KMS-11 (cell line): ENCODE measurements at regions not wholly inside any gene's neighbourhood (a gene's known extent, or its start where the extent isn't known, plus 50 kb on each side); places are given as distances from the start of the nearest gene placed in this dataset.

Source experiments
- H2AFZ ChIP-seq: fragments of 200-600 bp; sonication (generic); 2 replicates; pipeline ENCODE4 v1.6.1; 2016; ENCODE audit warnings: antibody characterized with exemption, mixed run types, low read depth
- H3K27ac ChIP-seq: fragments of 200-600 bp; sonication (generic); 2 replicates; pipeline ENCODE4 v1.6.1; 2016; ENCODE audit warnings: mild to moderate bottlenecking, mixed run types
- H3K27me3 ChIP-seq: fragments of 200-600 bp; sonication (generic); 2 replicates; pipeline ENCODE4 v1.6.1; 2017; ENCODE audit warnings: mild to moderate bottlenecking, low read depth, mixed run types, moderate library complexity; ENCODE audit not compliant: insufficient read depth
- H3K36me3 ChIP-seq: fragments of 200-600 bp; sonication (generic); 2 replicates; pipeline ENCODE4 v1.6.1; 2017; ENCODE audit warnings: mild to moderate bottlenecking, mixed run types; ENCODE audit not compliant: insufficient read depth
- H3K4me1 ChIP-seq: fragments of 200-600 bp; sonication (generic); 2 replicates; pipeline ENCODE4 v1.6.1; 2016; ENCODE audit warnings: mild to moderate bottlenecking, low read depth, mixed run types; ENCODE audit not compliant: poor library complexity, severe bottlenecking
- H3K4me2 ChIP-seq: fragments of 200-600 bp; sonication (generic); 2 replicates; pipeline ENCODE4 v1.7.0; 2016; ENCODE audit warnings: mild to moderate bottlenecking, mixed run types
- H3K4me3 ChIP-seq: fragments of 200-600 bp; sonication (generic); IDR thresholded peaks from 2 replicates; pipeline ENCODE4 v1.6.1; 2017; ENCODE audit warnings: low read depth, low read length, mixed read lengths; ENCODE audit not compliant: insufficient read depth
- H3K79me2 ChIP-seq: fragments of 200-600 bp; sonication (generic); 2 replicates; pipeline ENCODE4 v1.6.1; 2016; ENCODE audit warnings: low read depth, mixed run types; ENCODE audit not compliant: insufficient read depth
- H3K9ac ChIP-seq: fragments of 200-600 bp; sonication (generic); 2 replicates; pipeline ENCODE4 v1.6.1; 2016; ENCODE audit warnings: mild to moderate bottlenecking, mixed run types
- H4K20me1 ChIP-seq: fragments of 200-600 bp; sonication (generic); 2 replicates; pipeline ENCODE4 v1.6.1; 2016; ENCODE audit warnings: mild to moderate bottlenecking, mixed run types; ENCODE audit not compliant: insufficient read depth
- TF ChIP-seq, protein P1 (sequence below): fragments of 200-600 bp; sonication (generic); conservative IDR thresholded peaks from 2 replicates; pipeline ENCODE4 v1.6.1; 2017; ENCODE audit warnings: low read depth, mild to moderate bottlenecking, antibody characterized with exemption, low read length, moderate library complexity, mixed read lengths

DNA sequence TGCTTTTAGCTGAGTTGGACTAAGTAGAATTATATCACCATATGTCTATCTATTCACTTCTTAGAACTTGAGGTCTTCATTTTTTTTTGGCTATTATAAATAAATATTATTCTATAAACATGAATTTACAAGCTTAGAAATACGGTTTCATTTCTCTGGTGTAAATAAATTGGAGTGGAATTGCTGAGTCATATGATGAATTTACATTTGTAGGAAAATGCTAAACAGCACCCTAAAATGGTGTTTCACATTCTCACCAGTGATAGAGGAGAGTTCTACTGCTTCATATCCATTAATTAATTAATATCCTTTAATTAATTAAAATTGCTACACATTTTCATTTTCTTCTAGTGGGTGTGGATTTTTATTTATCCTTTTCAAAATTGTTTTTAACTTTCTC, 318.3 kb downstream of the MDFIC start:
- no peaks in the 10 kb centered on the region for H3K27me3 ChIP-seq
- no peak overlapping the region for H3K4me2 ChIP-seq
- H4K20me1 ChIP-seq: no peaks in the 10 kb centered on the region
- H3K4me3 ChIP-seq: no peak overlapping the region
- no peaks in the 10 kb centered on the region for H3K36me3 ChIP-seq
- H3K79me2 ChIP-seq: no peaks in the 10 kb centered on the region
- no peaks in the 10 kb centered on the region for H3K4me1 ChIP-seq
- no peak overlapping the region for H3K9ac ChIP-seq
- H2AFZ ChIP-seq: no peak overlapping the region
- TF ChIP-seq, protein P1, sequence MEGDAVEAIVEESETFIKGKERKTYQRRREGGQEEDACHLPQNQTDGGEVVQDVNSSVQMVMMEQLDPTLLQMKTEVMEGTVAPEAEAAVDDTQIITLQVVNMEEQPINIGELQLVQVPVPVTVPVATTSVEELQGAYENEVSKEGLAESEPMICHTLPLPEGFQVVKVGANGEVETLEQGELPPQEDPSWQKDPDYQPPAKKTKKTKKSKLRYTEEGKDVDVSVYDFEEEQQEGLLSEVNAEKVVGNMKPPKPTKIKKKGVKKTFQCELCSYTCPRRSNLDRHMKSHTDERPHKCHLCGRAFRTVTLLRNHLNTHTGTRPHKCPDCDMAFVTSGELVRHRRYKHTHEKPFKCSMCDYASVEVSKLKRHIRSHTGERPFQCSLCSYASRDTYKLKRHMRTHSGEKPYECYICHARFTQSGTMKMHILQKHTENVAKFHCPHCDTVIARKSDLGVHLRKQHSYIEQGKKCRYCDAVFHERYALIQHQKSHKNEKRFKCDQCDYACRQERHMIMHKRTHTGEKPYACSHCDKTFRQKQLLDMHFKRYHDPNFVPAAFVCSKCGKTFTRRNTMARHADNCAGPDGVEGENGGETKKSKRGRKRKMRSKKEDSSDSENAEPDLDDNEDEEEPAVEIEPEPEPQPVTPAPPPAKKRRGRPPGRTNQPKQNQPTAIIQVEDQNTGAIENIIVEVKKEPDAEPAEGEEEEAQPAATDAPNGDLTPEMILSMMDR: no peak
- H3K27ac ChIP-seq: no peak overlapping the region

DNA sequence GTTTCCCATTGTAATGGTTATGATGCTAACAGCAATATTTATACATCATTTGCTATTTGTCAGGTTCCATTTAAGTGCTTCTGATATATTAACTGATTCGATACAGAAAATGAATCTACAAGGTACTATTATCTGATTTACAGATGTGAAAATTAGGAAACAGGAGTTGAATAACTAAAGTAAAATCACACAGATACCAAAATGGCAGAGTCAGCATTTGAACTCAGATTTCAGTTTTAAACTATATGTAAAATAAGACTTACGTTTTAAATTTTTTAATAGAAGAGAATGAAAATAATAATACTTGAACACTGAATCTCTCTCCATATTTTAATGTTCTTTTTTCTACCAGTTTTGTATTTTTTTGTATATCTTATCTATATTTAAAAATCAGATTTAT, 313.2 kb downstream of the MDFIC start:
- H3K9ac ChIP-seq: no peak overlapping the region
- no peaks in the 10 kb centered on the region for H3K27me3 ChIP-seq
- TF ChIP-seq, protein P1: no peak
- no peak overlapping the region for H3K27ac ChIP-seq
- H4K20me1 ChIP-seq: no peaks in the 10 kb centered on the region
- peaks cover 17% of the 10 kb centered on the region for H3K4me1 ChIP-seq
- H3K4me2 ChIP-seq: no peak overlapping the region
- no peak overlapping the region for H2AFZ ChIP-seq
- no peaks in the 10 kb centered on the region for H3K36me3 ChIP-seq
- no peaks in the 10 kb centered on the region for H3K79me2 ChIP-seq
- no peak overlapping the region for H3K4me3 ChIP-seq

DNA sequence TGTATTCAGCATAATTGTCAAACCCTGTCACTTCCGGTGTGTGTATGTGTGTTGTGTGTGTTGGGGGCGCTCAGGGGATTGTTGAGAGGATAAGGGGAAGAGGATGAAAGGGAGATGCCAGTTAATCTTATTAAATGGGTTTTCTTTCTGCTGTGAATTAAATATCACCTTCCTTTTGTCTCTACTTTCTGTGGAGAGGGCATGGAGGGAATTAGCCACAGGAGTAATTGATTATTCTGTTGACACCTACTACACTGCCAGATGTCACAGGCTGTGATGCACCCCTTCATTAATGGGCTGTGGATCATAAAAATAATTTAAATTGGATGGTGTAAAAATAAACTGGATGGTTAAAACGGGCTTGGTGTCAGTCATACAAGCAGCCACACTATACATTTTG, 311.9 kb downstream of the MDFIC start:
- Histone ChIP-seq H3K27me3 (no peaks in the 10 kb centered on the region), H3K4me1 (peaks cover 29% of the 10 kb centered on the region), H3K79me2 (no peaks in the 10 kb centered on the region), H3K9ac (no peak overlapping the region), H4K20me1 (no peaks in the 10 kb centered on the region), H3K27ac (no peak overlapping the region), H3K36me3 (no peaks in the 10 kb centered on the region), H2AFZ (no peak overlapping the region), H3K4me2 (no peak overlapping the region), H3K4me3 (no peak overlapping the region)
- TF ChIP-seq, protein P1: no peak

DNA sequence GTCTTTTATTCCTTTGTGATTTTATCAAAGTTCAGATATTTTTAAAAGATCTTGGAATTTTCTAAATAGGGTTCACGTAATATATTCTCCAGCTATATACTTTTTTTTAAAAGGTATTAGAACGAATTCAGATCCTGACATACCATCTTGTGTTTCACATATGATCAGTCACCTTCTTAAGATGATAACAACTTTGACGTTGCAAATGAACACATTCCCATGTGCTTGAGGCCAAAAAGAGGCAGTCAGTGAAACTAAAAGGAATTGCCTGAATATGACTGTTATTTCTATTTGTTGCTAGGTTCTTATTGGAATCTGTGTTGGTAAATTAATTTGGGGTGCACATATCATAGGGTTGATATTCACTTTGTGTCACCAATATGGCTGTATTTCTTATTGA, 310.1 kb downstream of the MDFIC start:
- Histone ChIP-seq H3K4me3 (no peak overlapping the region), H3K27ac (no peak overlapping the region), H3K27me3 (no peaks in the 10 kb centered on the region), H3K9ac (no peak overlapping the region), H3K79me2 (no peaks in the 10 kb centered on the region), H2AFZ (no peak overlapping the region), H4K20me1 (no peaks in the 10 kb centered on the region), H3K4me1 (peaks cover 40% of the 10 kb centered on the region), H3K4me2 (no peak overlapping the region), H3K36me3 (no peaks in the 10 kb centered on the region)
- TF ChIP-seq, protein P1: no peak
